Adrenal gland (tissue), 5 donors: ENCODE measurements at regions not wholly inside any gene's neighbourhood (a gene's known extent, or its start where the extent isn't known, plus 50 kb on each side); places are given as distances from the start of the nearest gene placed in this dataset.

Experiments used
- POLR2A ChIP-seq, 2 donors: fragments of 450-650 bp; IDR thresholded peaks; one replicate each; pipeline ENCODE4 v1.6.1; 2017; ENCODE audit warnings: antibody characterized with exemption in 2 of 2, mild to moderate bottlenecking in 2 of 2, moderate library complexity in 1 of 2
- TF ChIP-seq, protein P1 (sequence below), 6 experiments: fragments of 450-650 bp in 4 of 6; fragments of 200-600 bp in 2 of 6; sonication (generic) in 1 of 6; IDR thresholded peaks; 1 replicate in 5 of 6; 2 replicates in 1 of 6; pipeline versions ENCODE4 v1.5.1 to v1.8.0; 2016 to 2021; ENCODE audit warnings: antibody characterized with exemption in 6 of 6, mild to moderate bottlenecking in 2 of 6, moderate library complexity in 1 of 6
- donor health status: DM: no; HTN: no; CAD: no.

DNA sequence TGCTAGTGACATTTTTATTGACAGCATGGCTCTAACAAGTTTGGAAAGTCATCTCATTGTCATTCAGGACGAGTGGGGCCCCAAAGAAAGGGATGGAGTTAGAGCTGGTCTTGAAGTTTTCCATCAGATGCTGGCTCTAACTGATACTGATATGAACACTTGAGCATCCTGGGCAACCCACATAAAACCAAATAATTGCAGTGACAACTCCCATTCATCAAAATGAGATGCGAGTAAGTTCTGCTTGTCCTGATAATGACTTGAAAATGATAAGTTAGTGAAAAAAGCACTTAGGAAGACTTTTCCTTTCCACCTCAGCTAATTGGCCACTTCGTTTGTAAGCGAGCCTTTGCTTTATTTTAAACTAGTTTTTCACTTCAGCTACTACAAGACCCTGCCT lies 147.6 kb downstream of the SP3 start:
- no peak for TF ChIP-seq POLR2A (IDR thresholded peaks at IDR 0.05)
- TF ChIP-seq, protein P1, sequence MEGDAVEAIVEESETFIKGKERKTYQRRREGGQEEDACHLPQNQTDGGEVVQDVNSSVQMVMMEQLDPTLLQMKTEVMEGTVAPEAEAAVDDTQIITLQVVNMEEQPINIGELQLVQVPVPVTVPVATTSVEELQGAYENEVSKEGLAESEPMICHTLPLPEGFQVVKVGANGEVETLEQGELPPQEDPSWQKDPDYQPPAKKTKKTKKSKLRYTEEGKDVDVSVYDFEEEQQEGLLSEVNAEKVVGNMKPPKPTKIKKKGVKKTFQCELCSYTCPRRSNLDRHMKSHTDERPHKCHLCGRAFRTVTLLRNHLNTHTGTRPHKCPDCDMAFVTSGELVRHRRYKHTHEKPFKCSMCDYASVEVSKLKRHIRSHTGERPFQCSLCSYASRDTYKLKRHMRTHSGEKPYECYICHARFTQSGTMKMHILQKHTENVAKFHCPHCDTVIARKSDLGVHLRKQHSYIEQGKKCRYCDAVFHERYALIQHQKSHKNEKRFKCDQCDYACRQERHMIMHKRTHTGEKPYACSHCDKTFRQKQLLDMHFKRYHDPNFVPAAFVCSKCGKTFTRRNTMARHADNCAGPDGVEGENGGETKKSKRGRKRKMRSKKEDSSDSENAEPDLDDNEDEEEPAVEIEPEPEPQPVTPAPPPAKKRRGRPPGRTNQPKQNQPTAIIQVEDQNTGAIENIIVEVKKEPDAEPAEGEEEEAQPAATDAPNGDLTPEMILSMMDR (IDR thresholded peaks at IDR 0.05) = no peak
